ENCODE measurements at regions not wholly inside any gene's neighbourhood (a gene's known extent, or its start where the extent isn't known, plus 50 kb on each side); places are given as distances from the start of the nearest gene placed in this dataset.
A peak's percentile ranks its signal among the peaks of the same experiment; 100 is the strongest.

DNA sequence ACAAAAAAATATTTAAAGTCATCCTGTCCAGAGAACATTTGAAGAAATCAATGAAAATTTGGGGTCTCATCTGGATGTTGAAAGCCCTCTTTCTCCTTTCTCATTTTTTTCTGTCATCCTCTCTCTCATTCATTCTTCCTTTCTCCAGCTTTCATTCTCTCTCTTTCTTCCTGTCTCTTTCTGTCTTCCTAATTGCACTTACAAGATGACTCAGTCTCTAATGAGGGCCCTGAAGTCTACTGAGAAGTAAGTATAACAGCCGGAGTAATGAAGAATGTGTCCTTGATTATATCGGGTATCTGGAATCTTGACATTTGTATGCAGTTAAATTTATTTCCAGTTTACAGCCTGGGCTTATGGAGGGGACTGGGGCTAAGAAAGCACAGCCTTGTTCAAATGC is 232.2 kb upstream of the SULF2 start:
- Histone ChIP-seq H3K4me3 (ENCODE audit: low read depth, low read length) (no peak overlapping the region), H3K36me3 (replicated peaks) (no peaks in the 10 kb centered on the region), H3K27me3 (replicated peaks) (no peaks in the 10 kb centered on the region), H3K27ac (no peak overlapping the region)
- DNase-seq = no peak
- TF ChIP-seq CTCF (IDR thresholded peaks at IDR 0.05; ENCODE audit: low read depth, low read length, missing control alignments) = no peak
- in situ Hi-C loops (cut with HindIII; ENCODE audit: low pct_ligation_motif_present, low sequenced_read_pairs) = no loop called here

- in situ Hi-C loops (cut with HindIII; ENCODE audit: low pct_ligation_motif_present, low sequenced_read_pairs) = no loop called here
- Histone ChIP-seq H3K36me3 (replicated peaks) (no peaks in the 10 kb centered on the region), H3K27ac (peak overlapping the region; percentile 57), H3K4me3 (ENCODE audit: low read depth, low read length) (no peak overlapping the region), H3K27me3 (replicated peaks) (no peaks in the 10 kb centered on the region)
- TF ChIP-seq CTCF (IDR thresholded peaks at IDR 0.05; ENCODE audit: low read depth, low read length, missing control alignments) = no peak
- peak; percentile 80 for DNase-seq
Observed at GRCh38 chr20:48015943-48016723, 230.9 kb upstream of the SULF2 start.

GRCh38 chr20:48015141-48015910 is 230.0 kb upstream of the SULF2 start:
- peak overlapping the region; percentile 56 for H3K27ac ChIP-seq
- no peak overlapping the region for H3K4me3 ChIP-seq (ENCODE audit: low read depth, low read length)
- H3K36me3 ChIP-seq (replicated peaks) = no peaks in the 10 kb centered on the region
- DNase-seq = no peak
- H3K27me3 ChIP-seq (replicated peaks) = no peaks in the 10 kb centered on the region
- in situ Hi-C loops (cut with HindIII; ENCODE audit: low pct_ligation_motif_present, low sequenced_read_pairs) = no loop called here
- TF ChIP-seq CTCF (IDR thresholded peaks at IDR 0.05; ENCODE audit: low read depth, low read length, missing control alignments) = no peak

DNA sequence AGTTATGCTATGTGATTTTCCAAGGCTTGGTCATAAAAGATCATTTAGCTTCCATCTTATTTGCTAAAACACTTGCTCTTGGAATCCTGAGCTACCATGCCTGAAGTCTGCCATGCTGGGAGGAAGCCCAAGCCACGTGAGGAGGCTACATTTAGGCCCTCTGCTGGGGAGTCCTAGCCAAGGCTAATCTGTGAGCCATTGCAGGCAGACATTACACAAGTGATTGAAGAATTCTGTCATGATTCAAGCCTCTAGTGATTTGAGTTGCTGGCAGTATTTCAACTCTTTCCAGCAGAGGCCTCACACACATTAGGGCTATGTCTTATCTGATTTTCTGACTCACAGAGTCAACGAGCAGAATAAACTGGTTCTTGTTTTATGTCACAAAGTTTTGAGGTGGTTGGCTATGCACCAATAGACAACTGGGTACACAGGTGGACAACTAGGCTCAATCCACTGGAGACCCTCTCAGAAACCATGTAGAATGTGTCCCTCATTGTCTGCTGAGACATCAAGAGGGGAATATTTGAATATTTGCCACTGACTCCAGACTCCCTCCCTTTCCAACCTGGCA is 227.2 kb upstream of the SULF2 start:
- peak; percentile 85 for DNase-seq
- Histone ChIP-seq H3K36me3 (replicated peaks) (no peaks in the 10 kb centered on the region), H3K27ac (no peak overlapping the region), H3K4me3 (ENCODE audit: low read depth, low read length) (no peak overlapping the region), H3K27me3 (replicated peaks) (no peaks in the 10 kb centered on the region)
- in situ Hi-C loops (cut with HindIII; ENCODE audit: low pct_ligation_motif_present, low sequenced_read_pairs) = no loop called here
- TF ChIP-seq CTCF (IDR thresholded peaks at IDR 0.05; ENCODE audit: low read depth, low read length, missing control alignments) = peak; percentile 41

DNA sequence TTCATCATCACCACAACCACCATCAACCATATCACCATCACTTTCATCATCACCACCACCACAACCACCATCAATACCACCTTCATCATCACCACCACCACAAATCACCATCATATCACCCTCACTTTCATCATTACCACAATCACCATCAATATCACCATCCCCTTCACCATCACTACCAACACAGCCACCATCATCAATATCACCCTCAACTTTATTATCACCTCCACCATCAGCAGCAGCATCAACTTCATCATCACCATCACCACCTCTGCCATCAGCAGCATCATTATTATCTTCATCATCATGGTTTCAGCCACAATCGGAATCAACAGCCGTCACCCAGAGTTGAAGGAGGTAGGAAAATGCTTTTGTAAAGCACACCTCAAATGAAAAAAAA is 225.7 kb upstream of the SULF2 start:
- no peaks in the 10 kb centered on the region for H3K27me3 ChIP-seq (replicated peaks)
- H3K36me3 ChIP-seq (replicated peaks) = no peaks in the 10 kb centered on the region
- no peak overlapping the region for H3K4me3 ChIP-seq (ENCODE audit: low read depth, low read length)
- no peak for TF ChIP-seq CTCF (IDR thresholded peaks at IDR 0.05; ENCODE audit: low read depth, low read length, missing control alignments)
- no peak for DNase-seq
- in situ Hi-C loops (cut with HindIII; ENCODE audit: low pct_ligation_motif_present, low sequenced_read_pairs) = no loop called here
- no peak overlapping the region for H3K27ac ChIP-seq

Data from brain microvascular endothelial cell (primary cell).